PFSK-1 (cell line): ENCODE measurements at regions not wholly inside any gene's neighbourhood (a gene's known extent, or its start where the extent isn't known, plus 50 kb on each side); places are given as distances from the start of the nearest gene placed in this dataset.

Source experiments
- POLR2AphosphoS5 ChIP-seq: IDR thresholded peaks from 2 replicates; pipeline ENCODE4 v1.6.1; 2012; ENCODE audit warnings: low read depth, mild to moderate bottlenecking, control low read depth, low read length, moderate library complexity
- TAF1 ChIP-seq: IDR thresholded peaks from 2 replicates; pipeline ENCODE4 v1.6.1; 2012; ENCODE audit warnings: low read length, control low read depth, borderline replicate concordance; ENCODE audit not compliant: insufficient read depth

DNA sequence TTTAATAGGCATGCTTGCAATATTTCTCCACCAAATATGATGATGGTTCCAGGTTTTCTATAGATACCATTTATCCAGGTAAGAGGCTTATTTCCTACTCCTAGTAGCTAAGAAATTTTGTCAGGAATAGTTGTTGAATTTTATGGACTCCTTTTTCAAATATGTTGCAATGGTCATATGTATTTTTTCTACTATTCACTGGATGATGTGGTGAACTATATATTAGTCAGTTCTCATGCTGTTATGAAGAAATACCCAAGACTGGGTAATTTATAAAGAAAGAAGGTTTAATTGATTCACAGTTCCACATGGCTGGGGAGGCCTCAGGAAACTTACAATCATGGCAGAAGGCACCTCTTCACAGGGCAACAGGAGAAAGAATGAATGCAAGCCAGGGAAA is 141.1 kb upstream of the NR3C1 start:
- TF ChIP-seq TAF1 (no peak), POLR2AphosphoS5 (no peak)
